ENCODE measurements at regions not wholly inside any gene's neighbourhood (a gene's known extent, or its start where the extent isn't known, plus 50 kb on each side); places are given as distances from the start of the nearest gene placed in this dataset.

GRCh38 chr4:133524369-133524768 is 375.3 kb downstream of the PCDH10 start:
- Mint-ChIP-seq H3K36me3 (ENCODE audit: low read depth, unreplicated experiment) (no peaks in the 10 kb centered on the region), H3K27ac (ENCODE audit: unreplicated experiment) (no peak overlapping the region), H3K4me3 (ENCODE audit: unreplicated experiment) (no peak overlapping the region), H3K9me3 (ENCODE audit: unreplicated experiment) (no peaks in the 10 kb centered on the region), H3K4me1 (ENCODE audit: low read depth, unreplicated experiment) (no peaks in the 10 kb centered on the region), H3K27me3 (ENCODE audit: low read depth, unreplicated experiment) (no peaks in the 10 kb centered on the region)
- TF ChIP-seq CTCF (IDR thresholded peaks at IDR 0.05; ENCODE audit: insufficient read depth, low read depth, low read length) (no peak), EZH2 (IDR thresholded peaks at IDR 0.05; ENCODE audit: insufficient read depth, low read length) (no peak)
- Histone ChIP-seq H3K4me3 (ENCODE audit: insufficient read depth, low read depth, low read length) (no peak overlapping the region), H3K9me3 (ENCODE audit: insufficient read depth, low read depth, low read length) (no peaks in the 10 kb centered on the region), H3K27ac (ENCODE audit: low read depth, low read length) (no peak overlapping the region), H3K79me2 (ENCODE audit: insufficient read depth, low read length) (no peaks in the 10 kb centered on the region), H3K9ac (ENCODE audit: low read length) (no peak overlapping the region), H3K4me1 (ENCODE audit: insufficient read depth, low read length) (no peaks in the 10 kb centered on the region), H4K20me1 (ENCODE audit: insufficient read depth, low read length) (no peaks in the 10 kb centered on the region), H2AFZ (ENCODE audit: low read depth, low read length) (no peak overlapping the region), H3K4me2 (ENCODE audit: low read length) (no peak overlapping the region), H3K36me3 (ENCODE audit: insufficient read depth, low read length) (no peaks in the 10 kb centered on the region), H3K27me3 (ENCODE audit: insufficient read depth, low read length) (no peaks in the 10 kb centered on the region)
- FAIRE-seq = no peak
- peak; percentile 12 for DNase-seq (ENCODE audit: low read depth)

GRCh38 chr4:133513901-133514300 is 364.8 kb downstream of the PCDH10 start:
- DNase-seq (ENCODE audit: low read depth) (peak; percentile 68), FAIRE-seq (no peak)
- Histone ChIP-seq H3K4me3 (ENCODE audit: insufficient read depth, low read depth, low read length) (no peak overlapping the region), H3K27me3 (ENCODE audit: insufficient read depth, low read length) (no peaks in the 10 kb centered on the region), H3K27ac (ENCODE audit: low read depth, low read length) (no peak overlapping the region), H4K20me1 (ENCODE audit: insufficient read depth, low read length) (no peaks in the 10 kb centered on the region), H3K9ac (ENCODE audit: low read length) (no peak overlapping the region), H3K4me1 (ENCODE audit: insufficient read depth, low read length) (no peaks in the 10 kb centered on the region), H3K36me3 (ENCODE audit: insufficient read depth, low read length) (no peaks in the 10 kb centered on the region), H3K4me2 (ENCODE audit: low read length) (no peak overlapping the region), H3K79me2 (ENCODE audit: insufficient read depth, low read length) (no peaks in the 10 kb centered on the region), H3K9me3 (ENCODE audit: insufficient read depth, low read depth, low read length) (no peaks in the 10 kb centered on the region), H2AFZ (ENCODE audit: low read depth, low read length) (no peak overlapping the region)
- peaks cover 2% of the 10 kb centered on the region for H3K4me1 Mint-ChIP-seq (ENCODE audit: low read depth, unreplicated experiment)
- TF ChIP-seq EZH2 (IDR thresholded peaks at IDR 0.05; ENCODE audit: insufficient read depth, low read length) (no peak), CTCF (IDR thresholded peaks at IDR 0.05; ENCODE audit: insufficient read depth, low read depth, low read length) (no peak)
- no peaks in the 10 kb centered on the region for H3K27me3 Mint-ChIP-seq (ENCODE audit: low read depth, unreplicated experiment)
- H3K27ac Mint-ChIP-seq (ENCODE audit: unreplicated experiment) = peak overlapping the region; percentile 49
- peaks cover 2% of the 10 kb centered on the region for H3K9me3 Mint-ChIP-seq (ENCODE audit: unreplicated experiment)
- H3K4me3 Mint-ChIP-seq (ENCODE audit: unreplicated experiment) = no peak overlapping the region
- H3K36me3 Mint-ChIP-seq (ENCODE audit: low read depth, unreplicated experiment) = no peaks in the 10 kb centered on the region

- H3K27ac Mint-ChIP-seq (ENCODE audit: unreplicated experiment) = no peak overlapping the region
- no peaks in the 10 kb centered on the region for H3K27me3 Mint-ChIP-seq (ENCODE audit: low read depth, unreplicated experiment)
- H3K4me1 ChIP-seq (ENCODE audit: insufficient read depth, low read length) = no peaks in the 10 kb centered on the region
- no peak overlapping the region for H2AFZ ChIP-seq (ENCODE audit: low read depth, low read length)
- no peaks in the 10 kb centered on the region for H3K79me2 ChIP-seq (ENCODE audit: insufficient read depth, low read length)
- H3K4me3 Mint-ChIP-seq (ENCODE audit: unreplicated experiment) = no peak overlapping the region
- H3K27me3 ChIP-seq (ENCODE audit: insufficient read depth, low read length) = no peaks in the 10 kb centered on the region
- no peak overlapping the region for H3K4me3 ChIP-seq (ENCODE audit: insufficient read depth, low read depth, low read length)
- H3K27ac ChIP-seq (ENCODE audit: low read depth, low read length) = no peak overlapping the region
- no peaks in the 10 kb centered on the region for H3K36me3 ChIP-seq (ENCODE audit: insufficient read depth, low read length)
- FAIRE-seq (no peak), DNase-seq (ENCODE audit: low read depth) (no peak)
- no peak overlapping the region for H3K4me2 ChIP-seq (ENCODE audit: low read length)
- H3K36me3 Mint-ChIP-seq (ENCODE audit: low read depth, unreplicated experiment) = no peaks in the 10 kb centered on the region
- H3K4me1 Mint-ChIP-seq (ENCODE audit: low read depth, unreplicated experiment) = no peaks in the 10 kb centered on the region
- no peak overlapping the region for H3K9ac ChIP-seq (ENCODE audit: low read length)
- no peaks in the 10 kb centered on the region for H4K20me1 ChIP-seq (ENCODE audit: insufficient read depth, low read length)
- no peaks in the 10 kb centered on the region for H3K9me3 ChIP-seq (ENCODE audit: insufficient read depth, low read depth, low read length)
- TF ChIP-seq EZH2 (IDR thresholded peaks at IDR 0.05; ENCODE audit: insufficient read depth, low read length) (no peak), CTCF (IDR thresholded peaks at IDR 0.05; ENCODE audit: insufficient read depth, low read depth, low read length) (no peak)
- no peaks in the 10 kb centered on the region for H3K9me3 Mint-ChIP-seq (ENCODE audit: unreplicated experiment)
Measured at GRCh38 chr4:133498149-133498548, 349.1 kb downstream of the PCDH10 start.
